ENCODE measurements at regions not wholly inside any gene's neighbourhood (a gene's known extent, or its start where the extent isn't known, plus 50 kb on each side); places are given as distances from the start of the nearest gene placed in this dataset.

GRCh38 chr6:23096876-23097275 is 527.5 kb downstream of the HDGFL1 start:
- TF ChIP-seq CTCF (IDR thresholded peaks at IDR 0.05) (no peak), POLR2A (IDR thresholded peaks at IDR 0.05) (no peak)
